Fibroblast of lung (primary cell): ENCODE measurements at regions not wholly inside any gene's neighbourhood (a gene's known extent, or its start where the extent isn't known, plus 50 kb on each side); places are given as distances from the start of the nearest gene placed in this dataset.

Experiments used
- EZH2 ChIP-seq: IDR thresholded peaks from 2 replicates; pipeline ENCODE4 v1.5.1; 2012; ENCODE audit warnings: low read length, control low read depth, mild to moderate bottlenecking; ENCODE audit errors: missing control alignments
- TF ChIP-seq, protein P1 (sequence below), 2 donors: IDR thresholded peaks in 1 of 2; conservative IDR thresholded peaks in 1 of 2; 1 replicate in 1 of 2; 2 replicates in 1 of 2; pipeline ENCODE4 v1.5.1; 2011 to 2012; ENCODE audit warnings: low read length in 2 of 2, control low read depth in 1 of 2, inconsistent platforms in 1 of 2, low read depth in 1 of 2, mild to moderate bottlenecking in 1 of 2

DNA sequence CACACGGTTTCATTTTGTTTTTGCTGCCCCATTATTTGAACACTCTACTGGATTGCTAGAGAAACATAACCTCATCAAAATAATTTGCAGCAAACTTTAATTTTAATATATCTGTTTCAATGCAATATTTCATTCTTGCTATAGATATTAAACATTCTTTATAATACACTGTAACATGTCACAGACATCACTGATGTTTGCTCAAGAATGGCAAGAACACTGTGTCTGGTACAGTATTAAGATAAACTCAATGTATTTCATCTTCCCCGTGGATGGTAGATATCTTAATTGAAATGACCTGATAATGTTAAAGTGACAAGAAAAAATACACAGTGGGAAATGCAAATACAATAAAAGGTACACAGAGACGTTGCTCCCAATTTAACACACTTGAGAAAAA, 86.0 kb downstream of the PTCHD4 start:
- TF ChIP-seq, protein P1, sequence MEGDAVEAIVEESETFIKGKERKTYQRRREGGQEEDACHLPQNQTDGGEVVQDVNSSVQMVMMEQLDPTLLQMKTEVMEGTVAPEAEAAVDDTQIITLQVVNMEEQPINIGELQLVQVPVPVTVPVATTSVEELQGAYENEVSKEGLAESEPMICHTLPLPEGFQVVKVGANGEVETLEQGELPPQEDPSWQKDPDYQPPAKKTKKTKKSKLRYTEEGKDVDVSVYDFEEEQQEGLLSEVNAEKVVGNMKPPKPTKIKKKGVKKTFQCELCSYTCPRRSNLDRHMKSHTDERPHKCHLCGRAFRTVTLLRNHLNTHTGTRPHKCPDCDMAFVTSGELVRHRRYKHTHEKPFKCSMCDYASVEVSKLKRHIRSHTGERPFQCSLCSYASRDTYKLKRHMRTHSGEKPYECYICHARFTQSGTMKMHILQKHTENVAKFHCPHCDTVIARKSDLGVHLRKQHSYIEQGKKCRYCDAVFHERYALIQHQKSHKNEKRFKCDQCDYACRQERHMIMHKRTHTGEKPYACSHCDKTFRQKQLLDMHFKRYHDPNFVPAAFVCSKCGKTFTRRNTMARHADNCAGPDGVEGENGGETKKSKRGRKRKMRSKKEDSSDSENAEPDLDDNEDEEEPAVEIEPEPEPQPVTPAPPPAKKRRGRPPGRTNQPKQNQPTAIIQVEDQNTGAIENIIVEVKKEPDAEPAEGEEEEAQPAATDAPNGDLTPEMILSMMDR (conservative IDR thresholded peaks at IDR 0.05 in 1 of 2, IDR thresholded peaks at IDR 0.05 in 1 of 2; ENCODE audit: low read depth in 1 of 2, low read length in 2 of 2) = no peak
- no peak for TF ChIP-seq EZH2
